ENCODE measurements at regions not wholly inside any gene's neighbourhood (a gene's known extent, or its start where the extent isn't known, plus 50 kb on each side); places are given as distances from the start of the nearest gene placed in this dataset.

DNA sequence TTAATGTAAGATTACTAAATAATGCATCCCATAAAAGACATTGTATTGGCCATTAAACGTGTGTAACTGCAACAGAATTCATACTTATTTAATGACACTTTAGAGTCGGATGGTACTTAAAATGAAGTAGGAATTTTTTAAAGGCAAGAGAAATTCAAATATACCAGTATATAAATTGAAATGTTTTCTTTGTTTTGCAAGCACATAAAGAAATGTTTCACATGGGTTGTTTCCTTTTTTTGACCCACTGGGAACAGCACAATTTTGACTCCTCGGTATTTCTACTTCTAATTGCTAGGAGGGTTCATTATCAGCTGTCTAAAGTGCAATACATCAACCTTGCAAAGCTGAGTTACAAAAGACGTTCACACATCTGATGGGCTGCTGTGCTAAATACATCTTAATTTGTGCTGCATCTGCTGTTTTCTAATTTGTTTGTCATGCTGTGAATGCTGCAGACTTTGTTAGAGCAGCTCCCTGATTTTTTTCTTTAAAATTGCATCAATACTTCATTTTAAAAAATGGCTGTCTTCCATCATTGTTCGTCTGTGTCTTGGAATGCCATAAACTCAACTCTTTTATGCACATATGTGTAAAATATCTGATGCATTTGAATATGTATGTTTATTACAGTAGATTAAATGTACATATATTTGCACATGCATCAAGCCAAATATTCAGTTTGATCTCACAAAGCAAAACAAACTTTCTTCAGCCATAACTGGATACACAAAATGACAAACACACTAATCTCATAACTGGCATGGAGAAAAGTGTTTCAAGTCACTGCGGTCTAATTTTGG is 454.0 kb upstream of the GRAMD2B start:
- no peak overlapping the region for H3K9ac ChIP-seq (ENCODE audit: insufficient read depth, low read depth, low read length)
- FAIRE-seq (no peak), DNase-seq (ENCODE audit: low spot score) (no peak), ATAC-seq (no peak)
- H3K4me1 ChIP-seq (ENCODE audit: insufficient read depth, low read length) = no peaks in the 10 kb centered on the region
- H3K4me2 ChIP-seq (ENCODE audit: low read depth, low read length) = no peak overlapping the region
- H3K36me3 ChIP-seq (replicated peaks in 1 of 2; ENCODE audit: control insufficient read depth in 1 of 2, insufficient read depth in 2 of 2, low read length in 2 of 2) = no peaks in the 10 kb centered on the region
- H3K27me3 ChIP-seq (ENCODE audit: control insufficient read depth in 1 of 2, insufficient read depth in 2 of 2, low read length in 2 of 2) = no peaks in the 10 kb centered on the region
- no peak overlapping the region for H3K4me3 ChIP-seq (replicated peaks in 1 of 3; ENCODE audit: insufficient read depth in 1 of 3, low read depth in 2 of 3, low read length in 3 of 3)
- under 1% methylated on average over 6 of the region's 6 CpGs for WGBS (ENCODE audit: low lambda C conversion rate)
- no peak overlapping the region for H3K27ac ChIP-seq (ENCODE audit: extremely low read length, insufficient read depth, low read length)
- ChIA-PET CTCF (ENCODE audit: low intra/inter-chr PET ratio, low total read pairs) (no interaction called here), POLR2A (no interaction called here)
- H4K20me1 ChIP-seq (ENCODE audit: insufficient read depth, low read length) = no peaks in the 10 kb centered on the region
- no peaks in the 10 kb centered on the region for H3K9me3 ChIP-seq (ENCODE audit: low read length)
- intact Hi-C loops (cut with micrococcal nuclease; ENCODE audit: unreplicated experiment) = no loop called here
- no peaks in the 10 kb centered on the region for H3K79me2 ChIP-seq (ENCODE audit: insufficient read depth, low read length)
- no TSS peak for BruUV-seq (replicated peaks)
- in situ Hi-C loops (cut with HindIII; ENCODE audit: extremely low pct_ligation_motif_present, low pct_unique_long_range_greater_than_20kb) = no loop called here
- no peak overlapping the region for H2AFZ ChIP-seq (ENCODE audit: low read length)
- TF ChIP-seq, protein P1, sequence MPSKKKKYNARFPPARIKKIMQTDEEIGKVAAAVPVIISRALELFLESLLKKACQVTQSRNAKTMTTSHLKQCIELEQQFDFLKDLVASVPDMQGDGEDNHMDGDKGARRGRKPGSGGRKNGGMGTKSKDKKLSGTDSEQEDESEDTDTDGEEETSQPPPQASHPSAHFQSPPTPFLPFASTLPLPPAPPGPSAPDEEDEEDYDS (CRISPR knock-in tag; IDR thresholded peaks at IDR 0.05) = no peak
- TF ChIP-seq RBM39 (IDR thresholded peaks at IDR 0.05; ENCODE audit: low read depth, low read length, poor library complexity, severe bottlenecking) (no peak), ZNF615 (CRISPR knock-in tag; IDR thresholded peaks at IDR 0.05; ENCODE audit: borderline replicate concordance) (no peak), HDAC1 (CRISPR knock-in tag; IDR thresholded peaks at IDR 0.05) (no peak), ZGPAT (CRISPR knock-in tag; IDR thresholded peaks at IDR 0.05) (no peak), ZNF160 (CRISPR knock-in tag; IDR thresholded peaks at IDR 0.05) (no peak), NKX3-1 (CRISPR knock-in tag; IDR thresholded peaks at IDR 0.05) (no peak)
- TF ChIP-seq, protein P2, sequence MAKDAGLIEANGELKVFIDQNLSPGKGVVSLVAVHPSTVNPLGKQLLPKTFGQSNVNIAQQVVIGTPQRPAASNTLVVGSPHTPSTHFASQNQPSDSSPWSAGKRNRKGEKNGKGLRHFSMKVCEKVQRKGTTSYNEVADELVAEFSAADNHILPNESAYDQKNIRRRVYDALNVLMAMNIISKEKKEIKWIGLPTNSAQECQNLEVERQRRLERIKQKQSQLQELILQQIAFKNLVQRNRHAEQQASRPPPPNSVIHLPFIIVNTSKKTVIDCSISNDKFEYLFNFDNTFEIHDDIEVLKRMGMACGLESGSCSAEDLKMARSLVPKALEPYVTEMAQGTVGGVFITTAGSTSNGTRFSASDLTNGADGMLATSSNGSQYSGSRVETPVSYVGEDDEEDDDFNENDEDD (CRISPR knock-in tag; IDR thresholded peaks at IDR 0.05; ENCODE audit: borderline replicate concordance) = no peak
- TF ChIP-seq, protein P3, sequence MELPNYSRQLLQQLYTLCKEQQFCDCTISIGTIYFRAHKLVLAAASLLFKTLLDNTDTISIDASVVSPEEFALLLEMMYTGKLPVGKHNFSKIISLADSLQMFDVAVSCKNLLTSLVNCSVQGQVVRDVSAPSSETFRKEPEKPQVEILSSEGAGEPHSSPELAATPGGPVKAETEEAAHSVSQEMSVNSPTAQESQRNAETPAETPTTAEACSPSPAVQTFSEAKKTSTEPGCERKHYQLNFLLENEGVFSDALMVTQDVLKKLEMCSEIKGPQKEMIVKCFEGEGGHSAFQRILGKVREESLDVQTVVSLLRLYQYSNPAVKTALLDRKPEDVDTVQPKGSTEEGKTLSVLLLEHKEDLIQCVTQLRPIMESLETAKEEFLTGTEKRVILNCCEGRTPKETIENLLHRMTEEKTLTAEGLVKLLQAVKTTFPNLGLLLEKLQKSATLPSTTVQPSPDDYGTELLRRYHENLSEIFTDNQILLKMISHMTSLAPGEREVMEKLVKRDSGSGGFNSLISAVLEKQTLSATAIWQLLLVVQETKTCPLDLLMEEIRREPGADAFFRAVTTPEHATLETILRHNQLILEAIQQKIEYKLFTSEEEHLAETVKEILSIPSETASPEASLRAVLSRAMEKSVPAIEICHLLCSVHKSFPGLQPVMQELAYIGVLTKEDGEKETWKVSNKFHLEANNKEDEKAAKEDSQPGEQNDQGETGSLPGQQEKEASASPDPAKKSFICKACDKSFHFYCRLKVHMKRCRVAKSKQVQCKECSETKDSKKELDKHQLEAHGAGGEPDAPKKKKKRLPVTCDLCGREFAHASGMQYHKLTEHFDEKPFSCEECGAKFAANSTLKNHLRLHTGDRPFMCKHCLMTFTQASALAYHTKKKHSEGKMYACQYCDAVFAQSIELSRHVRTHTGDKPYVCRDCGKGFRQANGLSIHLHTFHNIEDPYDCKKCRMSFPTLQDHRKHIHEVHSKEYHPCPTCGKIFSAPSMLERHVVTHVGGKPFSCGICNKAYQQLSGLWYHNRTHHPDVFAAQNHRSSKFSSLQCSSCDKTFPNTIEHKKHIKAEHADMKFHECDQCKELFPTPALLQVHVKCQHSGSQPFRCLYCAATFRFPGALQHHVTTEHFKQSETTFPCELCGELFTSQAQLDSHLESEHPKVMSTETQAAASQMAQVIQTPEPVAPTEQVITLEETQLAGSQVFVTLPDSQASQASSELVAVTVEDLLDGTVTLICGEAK (IDR thresholded peaks at IDR 0.05) = no peak
- TF ChIP-seq, protein P3 (CRISPR knock-in tag; IDR thresholded peaks at IDR 0.05) = no peak

All from HepG2 (cell line).